Epithelial cell of proximal tubule (primary cell): ENCODE measurements at regions not wholly inside any gene's neighbourhood (a gene's known extent, or its start where the extent isn't known, plus 50 kb on each side); places are given as distances from the start of the nearest gene placed in this dataset.
"Not testable (repeated sequence)": the region's sequence is repeated elsewhere in the genome, so short reads cannot be mapped to it uniquely, and the experiment has no call there.

Experiments
- DNase-seq: peaks from one replicate; pipeline ENCODE4 v3.0.0-alpha.2; 2011; ENCODE audit warnings: low read depth
- H3K4me3 ChIP-seq: 2 replicates; pipeline ENCODE4 v1.5.1; 2011; ENCODE audit warnings: low read depth, mild to moderate bottlenecking, low read length
- CTCF ChIP-seq: conservative IDR thresholded peaks from 2 replicates; pipeline ENCODE4 v1.5.1; 2012; ENCODE audit warnings: low read depth, mild to moderate bottlenecking, low read length

- no peak for DNase-seq
- TF ChIP-seq CTCF = no peak
- no peak overlapping the region for H3K4me3 ChIP-seq
Measured at GRCh38 chr13:34738254-34738992, 203.6 kb upstream of the NBEA start.

- not testable (repeated sequence) for H3K4me3 ChIP-seq, DNase-seq
Measured at GRCh38 chr13:34747056-34747455, 195.0 kb upstream of the NBEA start.

GRCh38 chr13:34747507-34747906, 194.6 kb upstream of the NBEA start:
- no peak overlapping the region for H3K4me3 ChIP-seq
- DNase-seq = no peak
- TF ChIP-seq CTCF = no peak

- H3K4me3 ChIP-seq = no peak overlapping the region
- peak; percentile 64 for DNase-seq
- no peak for TF ChIP-seq CTCF
Measured at GRCh38 chr13:34748073-34748472, 194.0 kb upstream of the NBEA start.

- no peak for TF ChIP-seq CTCF
- DNase-seq = peak; percentile 67
- no peak overlapping the region for H3K4me3 ChIP-seq
Measured at GRCh38 chr13:34748596-34748995, 193.5 kb upstream of the NBEA start.

GRCh38 chr13:34749046-34749445, 193.0 kb upstream of the NBEA start:
- TF ChIP-seq CTCF = no peak
- no peak overlapping the region for H3K4me3 ChIP-seq
- DNase-seq = no peak

GRCh38 chr13:34750078-34750931, 191.8 kb upstream of the NBEA start:
- H3K4me3 ChIP-seq = peak overlapping the region; percentile 56
- DNase-seq = no peak
- TF ChIP-seq CTCF = no peak
